H9 (cell line): ENCODE measurements at regions not wholly inside any gene's neighbourhood (a gene's known extent, or its start where the extent isn't known, plus 50 kb on each side); places are given as distances from the start of the nearest gene placed in this dataset.

ENCODE experiments used
- DNase-seq: peaks from one replicate; pipeline ENCODE4 v3.0.0-alpha.2; 2017
- H2AFZ ChIP-seq: one replicate; pipeline ENCODE4 v1.6.1; 2013; ENCODE audit warnings: mild to moderate bottlenecking, low read length, control low read depth, moderate library complexity
- H2AK5ac ChIP-seq: 2 replicates; pipeline ENCODE4 v1.6.1; 2013; ENCODE audit warnings: low read length, control low read depth, mixed read lengths; ENCODE audit not compliant: insufficient read length
- H2BK120ac ChIP-seq: one replicate; pipeline ENCODE4 v1.6.1; 2013; ENCODE audit warnings: low read depth, mild to moderate bottlenecking, low read length, control low read depth, inconsistent platforms; ENCODE audit not compliant: poor library complexity, severe bottlenecking
- H2BK12ac ChIP-seq: 2 replicates; pipeline ENCODE4 v1.6.1; 2013; ENCODE audit warnings: low read length, control low read depth, mixed read lengths, low read depth; ENCODE audit not compliant: insufficient read length
- H2BK15ac ChIP-seq: 2 replicates; pipeline ENCODE4 v1.6.1; 2013; ENCODE audit warnings: low read depth, low read length, control low read depth
- H2BK20ac ChIP-seq: one replicate; pipeline ENCODE4 v1.6.1; 2013; ENCODE audit warnings: low read depth, mild to moderate bottlenecking, low read length, control low read depth, inconsistent platforms; ENCODE audit not compliant: poor library complexity, severe bottlenecking
- H2BK5ac ChIP-seq: 2 replicates; pipeline ENCODE4 v1.6.1; 2013; ENCODE audit warnings: low read length, control low read depth, mixed read lengths; ENCODE audit not compliant: insufficient read length
- H3K14ac ChIP-seq: 2 replicates; pipeline ENCODE4 v1.6.1; 2013; ENCODE audit warnings: low read length, control low read depth; ENCODE audit not compliant: insufficient read depth
- H3K18ac ChIP-seq: 2 replicates; pipeline ENCODE4 v1.6.1; 2013; ENCODE audit warnings: low read depth, mild to moderate bottlenecking, mixed read lengths, low read length, control low read depth; ENCODE audit not compliant: insufficient read length
- H3K23ac ChIP-seq: 2 replicates; pipeline ENCODE4 v1.6.1; 2013; ENCODE audit warnings: low read length, control low read depth, mixed read lengths, low read depth; ENCODE audit not compliant: insufficient read length
- H3K23me2 ChIP-seq: 2 replicates; pipeline ENCODE4 v1.6.1; 2013; ENCODE audit warnings: low read depth, mild to moderate bottlenecking, mixed read lengths, low read length, control low read depth; ENCODE audit not compliant: insufficient read length, poor library complexity, severe bottlenecking
- H3K27ac ChIP-seq: 2 replicates; pipeline ENCODE4 v1.5.1; 2013; ENCODE audit warnings: low read length, control low read depth, mixed read lengths, low read depth; ENCODE audit not compliant: insufficient read length
- H3K27me3 ChIP-seq: 2 replicates; pipeline ENCODE4 v1.6.1; 2013; ENCODE audit warnings: low read length, control low read depth, inconsistent platforms; ENCODE audit not compliant: insufficient read depth
- H3K4ac ChIP-seq: 2 replicates; pipeline ENCODE4 v1.6.1; 2013; ENCODE audit warnings: low read depth, mild to moderate bottlenecking, control low read depth, inconsistent platforms, low read length, moderate library complexity
- H3K4me1 ChIP-seq: 2 replicates; pipeline ENCODE4 v1.6.1; 2013; ENCODE audit warnings: low read length, control low read depth, inconsistent platforms; ENCODE audit not compliant: insufficient read depth
- H3K4me2 ChIP-seq: 2 replicates; pipeline ENCODE4 v1.6.1; 2013; ENCODE audit warnings: low read length, control low read depth, mixed read lengths; ENCODE audit not compliant: insufficient read length, insufficient read depth
- H3K56ac ChIP-seq: 2 replicates; pipeline ENCODE4 v1.6.1; 2013; ENCODE audit warnings: low read depth, mild to moderate bottlenecking, mixed read lengths, low read length, control low read depth; ENCODE audit not compliant: insufficient read length
- H3K79me1 ChIP-seq: 2 replicates; pipeline ENCODE4 v1.6.1; 2013; ENCODE audit warnings: low read depth, mild to moderate bottlenecking, moderate library complexity, low read length, control low read depth, inconsistent platforms; ENCODE audit not compliant: insufficient read depth, poor library complexity, severe bottlenecking
- H3K79me2 ChIP-seq: 2 replicates; pipeline ENCODE4 v1.6.1; 2013; ENCODE audit warnings: low read length, control low read depth, inconsistent platforms; ENCODE audit not compliant: insufficient read depth
- H3K9ac ChIP-seq: 2 replicates; pipeline ENCODE4 v1.6.1; 2013; ENCODE audit warnings: low read length, control low read depth, mixed read lengths; ENCODE audit not compliant: insufficient read length; ENCODE audit errors: extremely low read depth
- H3K9me3 ChIP-seq: one replicate; pipeline ENCODE4 v1.6.1; 2013; ENCODE audit warnings: low read depth, low read length, inconsistent platforms; ENCODE audit not compliant: control insufficient read depth
- H3T11ph ChIP-seq: one replicate; pipeline ENCODE4 v1.6.1; 2013; ENCODE audit warnings: mild to moderate bottlenecking, low read length, control low read depth, inconsistent platforms
- H4K20me1 ChIP-seq: one replicate; pipeline ENCODE4 v1.6.1; 2013; ENCODE audit not compliant: control insufficient read depth, insufficient read length, insufficient read depth
- H4K5ac ChIP-seq: 2 replicates; pipeline ENCODE4 v1.6.1; 2013; ENCODE audit warnings: low read depth, mild to moderate bottlenecking, mixed read lengths, low read length, control low read depth; ENCODE audit not compliant: insufficient read length
- H4K8ac ChIP-seq: replicated peaks from 2 replicates; pipeline ENCODE4 v1.6.1; 2013; ENCODE audit warnings: low read length, control low read depth, mixed read lengths, low read depth; ENCODE audit not compliant: insufficient read length
- H4K91ac ChIP-seq: 2 replicates; pipeline ENCODE4 v1.6.1; 2013; ENCODE audit warnings: low read depth, mild to moderate bottlenecking, moderate library complexity, mixed read lengths, low read length, control low read depth; ENCODE audit not compliant: insufficient read length
- H3K27ac Mint-ChIP-seq, 3 experiments: 2 replicates in 2 of 3; 3 replicates in 1 of 3; pipeline ENCODE4 v1.8.0; 2020 to 2021; ENCODE audit warnings: mixed read lengths in 3 of 3, mild to moderate bottlenecking in 1 of 3, moderate library complexity in 1 of 3
- H3K27me3 Mint-ChIP-seq: 2 replicates; pipeline ENCODE4 v1.8.0; 2021; ENCODE audit warnings: low read depth, mild to moderate bottlenecking, moderate library complexity, mixed read lengths
- H3K36me3 Mint-ChIP-seq, 3 experiments: 2 replicates in 2 of 3; 3 replicates in 1 of 3; pipeline ENCODE4 v1.8.0; 2020 to 2021; ENCODE audit warnings: low read depth in 3 of 3, mixed read lengths in 3 of 3; ENCODE audit not compliant: insufficient read depth in 1 of 3
- H3K4me1 Mint-ChIP-seq, 2 experiments: 2 replicates each; pipeline ENCODE4 v1.8.0; 2020; ENCODE audit warnings: mixed read lengths in 2 of 2
- H3K4me3 Mint-ChIP-seq, 2 experiments: 2 replicates in 1 of 2; 3 replicates in 1 of 2; pipeline ENCODE4 v1.8.0; 2020 to 2021; ENCODE audit warnings: mild to moderate bottlenecking in 2 of 2, mixed read lengths in 2 of 2, moderate library complexity in 1 of 2
- H3K9me3 Mint-ChIP-seq, 2 experiments: 2 replicates in 1 of 2; 3 replicates in 1 of 2; pipeline ENCODE4 v1.8.0; 2020; ENCODE audit warnings: mild to moderate bottlenecking in 2 of 2, mixed read lengths in 2 of 2, moderate library complexity in 1 of 2
- WGBS: extraction: QIAGEN DNeasy Blood & Tissue Kit; methylation state at CpG from one replicate; pipeline ENCODE4 v1.1.7; 2013; ENCODE audit warnings: missing lambda C conversion rate, low lambda C conversion rate, mixed read lengths; ENCODE audit not compliant: insufficient read length; ENCODE audit errors: extremely low coverage; 5-methylcytosine and 5-hydroxymethylcytosine counted together
- TF ChIP-seq, protein P1 (sequence below): fragments of 200-600 bp; sonication (generic); conservative IDR thresholded peaks from 3 replicates; pipeline ENCODE4 v1.8.0; 2021; ENCODE audit warnings: antibody characterized with exemption, mild to moderate bottlenecking

DNA sequence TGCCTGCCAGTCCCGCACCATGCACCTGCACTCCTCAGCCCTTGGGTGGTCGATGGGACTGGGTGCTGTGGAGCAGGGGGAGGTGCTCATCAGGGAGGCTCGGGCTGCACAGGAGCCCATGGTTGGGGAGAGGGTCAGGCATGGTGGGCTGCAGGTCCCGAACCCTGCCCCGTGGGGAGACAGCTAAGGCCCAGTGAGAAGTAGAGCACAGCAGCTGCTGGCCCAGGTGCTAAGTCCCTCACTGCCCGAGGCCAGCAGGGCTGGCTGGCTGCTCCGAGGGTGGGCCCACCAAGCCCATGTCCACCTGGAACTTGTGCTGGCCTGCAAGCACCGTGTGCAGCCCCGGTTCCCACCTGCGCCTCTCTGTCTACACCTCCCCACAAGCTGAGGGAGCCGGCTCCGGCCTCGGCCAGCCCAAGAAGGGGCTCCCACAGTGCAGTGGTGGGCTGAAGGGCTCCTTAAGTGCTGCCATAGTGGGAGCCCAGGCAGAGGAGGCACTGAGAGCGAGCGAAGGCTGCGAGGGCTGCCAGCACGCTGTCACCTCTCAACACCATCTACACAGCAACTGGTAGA is 88.5 kb upstream of the ELAVL2 start:
- H3K27ac Mint-ChIP-seq: no peak overlapping the region
- TF ChIP-seq, protein P1, sequence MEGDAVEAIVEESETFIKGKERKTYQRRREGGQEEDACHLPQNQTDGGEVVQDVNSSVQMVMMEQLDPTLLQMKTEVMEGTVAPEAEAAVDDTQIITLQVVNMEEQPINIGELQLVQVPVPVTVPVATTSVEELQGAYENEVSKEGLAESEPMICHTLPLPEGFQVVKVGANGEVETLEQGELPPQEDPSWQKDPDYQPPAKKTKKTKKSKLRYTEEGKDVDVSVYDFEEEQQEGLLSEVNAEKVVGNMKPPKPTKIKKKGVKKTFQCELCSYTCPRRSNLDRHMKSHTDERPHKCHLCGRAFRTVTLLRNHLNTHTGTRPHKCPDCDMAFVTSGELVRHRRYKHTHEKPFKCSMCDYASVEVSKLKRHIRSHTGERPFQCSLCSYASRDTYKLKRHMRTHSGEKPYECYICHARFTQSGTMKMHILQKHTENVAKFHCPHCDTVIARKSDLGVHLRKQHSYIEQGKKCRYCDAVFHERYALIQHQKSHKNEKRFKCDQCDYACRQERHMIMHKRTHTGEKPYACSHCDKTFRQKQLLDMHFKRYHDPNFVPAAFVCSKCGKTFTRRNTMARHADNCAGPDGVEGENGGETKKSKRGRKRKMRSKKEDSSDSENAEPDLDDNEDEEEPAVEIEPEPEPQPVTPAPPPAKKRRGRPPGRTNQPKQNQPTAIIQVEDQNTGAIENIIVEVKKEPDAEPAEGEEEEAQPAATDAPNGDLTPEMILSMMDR: no peak
- peaks cover 0 to 5% of the 10 kb centered on the region in 2 experiments; a peak in 3 of 5 replicates for H3K9me3 Mint-ChIP-seq
- DNase-seq: no peak
- no peak overlapping the region for H3K56ac ChIP-seq
- H3K4me1 ChIP-seq: no peaks in the 10 kb centered on the region
- H3K27me3 Mint-ChIP-seq: no peaks in the 10 kb centered on the region
- no peak overlapping the region for H3K4me2 ChIP-seq
- no peak overlapping the region for H2AK5ac ChIP-seq
- no peak overlapping the region for H3K4ac ChIP-seq
- no peak overlapping the region for H3K18ac ChIP-seq
- H2BK20ac ChIP-seq: no peak overlapping the region
- H2BK5ac ChIP-seq: no peak overlapping the region
- no peak overlapping the region for H4K5ac ChIP-seq
- no peak overlapping the region for H2BK15ac ChIP-seq
- no peaks in the 10 kb centered on the region for H3K79me2 ChIP-seq
- H3K9me3 ChIP-seq: no peaks in the 10 kb centered on the region
- H3K4me3 Mint-ChIP-seq: no peak overlapping the region
- H3K9ac ChIP-seq: no peak overlapping the region
- no peaks in the 10 kb centered on the region for H3K27me3 ChIP-seq
- peaks cover 2 to 7% (median 3%) of the 10 kb centered on the region in 3 experiments; a peak in 3 of 7 replicates for H3K36me3 Mint-ChIP-seq
- H3K79me1 ChIP-seq: no peaks in the 10 kb centered on the region
- no peaks in the 10 kb centered on the region for H3K4me1 Mint-ChIP-seq
- H3K27ac ChIP-seq: no peak overlapping the region
- no peak overlapping the region for H4K8ac ChIP-seq
- no peak overlapping the region for H3K23ac ChIP-seq
- no peak overlapping the region for H4K91ac ChIP-seq
- H2AFZ ChIP-seq: no peak overlapping the region
- no peaks in the 10 kb centered on the region for H3K23me2 ChIP-seq
- H4K20me1 ChIP-seq: no peaks in the 10 kb centered on the region
- no peak overlapping the region for H3T11ph ChIP-seq
- H2BK120ac ChIP-seq: no peak overlapping the region
- no peak overlapping the region for H2BK12ac ChIP-seq
- no CpG with 5 or more reads among the region's 17 CpGs for WGBS
- H3K14ac ChIP-seq: no peak overlapping the region
